ENCODE measurements at regions not wholly inside any gene's neighbourhood (a gene's known extent, or its start where the extent isn't known, plus 50 kb on each side); places are given as distances from the start of the nearest gene placed in this dataset.

GRCh38 chr4:96675416-96675815 lies 835.5 kb downstream of the PDHA2 start:
- TF ChIP-seq YY1 (IDR thresholded peaks at IDR 0.05; ENCODE audit: extremely low read depth, insufficient replicate concordance, low read depth, low read length) (no peak), ZFX (IDR thresholded peaks at IDR 0.05) (no peak)
- ChIA-PET RAD21 (ENCODE audit: low non-redundant PET in 1 of 2, low total read pairs in 2 of 2, uncharacterized antibody in 2 of 2, unreplicated experiment in 2 of 2) (no interaction called here), POLR2A (no interaction called here), CTCF (no interaction called here)
- Histone ChIP-seq H3K9me3 (ENCODE audit: control insufficient read depth in 1 of 2, insufficient read depth in 1 of 2, low read depth in 1 of 2, low read length in 2 of 2) (no peaks in the 10 kb centered on the region), H3K4me3 (replicated peaks in 1 of 2; ENCODE audit: low read depth in 1 of 2, low read length in 2 of 2) (no peak overlapping the region), H3K36me3 (ENCODE audit: control insufficient read depth in 1 of 2, insufficient read depth in 2 of 2, low read length in 2 of 2) (no peaks in the 10 kb centered on the region), H3K27me3 (ENCODE audit: insufficient read depth, low read length) (no peaks in the 10 kb centered on the region), H4K20me1 (ENCODE audit: insufficient read depth) (no peaks in the 10 kb centered on the region), H3K4me1 (ENCODE audit: control insufficient read depth in 1 of 2, insufficient read depth in 2 of 2, low read length in 2 of 2) (peaks cover 0 to 6% of the 10 kb centered on the region in 2 experiments; a peak in 2 of 4 replicates), H3K27ac (ENCODE audit: low read depth, low read length) (no peak overlapping the region), H3K9me2 (ENCODE audit: insufficient read depth) (peaks cover 8% of the 10 kb centered on the region; the same call in 1 of the 2 replicates), H3K9ac (ENCODE audit: low read length) (no peak overlapping the region), H3K79me2 (ENCODE audit: insufficient read depth, low read length) (no peaks in the 10 kb centered on the region), H2AFZ (ENCODE audit: low read depth, low read length, poor library complexity, severe bottlenecking) (no peak overlapping the region), H3K4me2 (ENCODE audit: low read length) (no peak overlapping the region)
- intact Hi-C loops (cut with micrococcal nuclease), result no loop called here
- ATAC-seq (no peak), DNase-seq (ENCODE audit: low read depth, low spot score) (no peak)
- no TSS peak for BruUV-seq (replicated peaks)

GRCh38 chr4:96675896-96676295 lies 836.0 kb downstream of the PDHA2 start:
- POLR2A ChIA-PET, result no interaction called here
- Histone ChIP-seq H4K20me1 (ENCODE audit: insufficient read depth) (no peaks in the 10 kb centered on the region), H3K9me3 (ENCODE audit: control insufficient read depth in 1 of 2, insufficient read depth in 1 of 2, low read depth in 1 of 2, low read length in 2 of 2) (no peaks in the 10 kb centered on the region), H3K9me2 (ENCODE audit: insufficient read depth) (peaks cover 8% of the 10 kb centered on the region; the same call in 1 of the 2 replicates), H2AFZ (ENCODE audit: low read depth, low read length, poor library complexity, severe bottlenecking) (no peak overlapping the region), H3K4me2 (ENCODE audit: low read length) (no peak overlapping the region), H3K27me3 (ENCODE audit: insufficient read depth, low read length) (no peaks in the 10 kb centered on the region), H3K79me2 (ENCODE audit: insufficient read depth, low read length) (no peaks in the 10 kb centered on the region), H3K9ac (ENCODE audit: low read length) (no peak overlapping the region), H3K4me1 (ENCODE audit: control insufficient read depth in 1 of 2, insufficient read depth in 2 of 2, low read length in 2 of 2) (peaks cover 0 to 6% of the 10 kb centered on the region in 2 experiments; a peak in 2 of 4 replicates), H3K27ac (ENCODE audit: low read depth, low read length) (no peak overlapping the region), H3K36me3 (ENCODE audit: control insufficient read depth in 1 of 2, insufficient read depth in 2 of 2, low read length in 2 of 2) (no peaks in the 10 kb centered on the region), H3K4me3 (replicated peaks in 1 of 2; ENCODE audit: low read depth in 1 of 2, low read length in 2 of 2) (no peak overlapping the region)
- intact Hi-C loops (cut with micrococcal nuclease), result no loop called here
- RAD21 ChIA-PET (ENCODE audit: low non-redundant PET in 1 of 2, low total read pairs in 2 of 2, uncharacterized antibody in 2 of 2, unreplicated experiment in 2 of 2), result no interaction called here
- CTCF ChIA-PET, result no interaction called here
- no TSS peak for BruUV-seq (replicated peaks)
- DNase-seq (ENCODE audit: low read depth, low spot score) (no peak), ATAC-seq (no peak)
- TF ChIP-seq RAD21 (IDR thresholded peaks at IDR 0.05; ENCODE audit: low read depth) (no peak), YY1 (IDR thresholded peaks at IDR 0.05; ENCODE audit: extremely low read depth, insufficient replicate concordance, low read depth, low read length) (no peak), CBX3 (IDR thresholded peaks at IDR 0.05; ENCODE audit: low read depth) (no peak), POLR2A (IDR thresholded peaks at IDR 0.05; ENCODE audit: borderline replicate concordance, extremely low read depth, insufficient read depth, insufficient read length) (no peak), EZH2phosphoT487 (IDR thresholded peaks at IDR 0.05; ENCODE audit: borderline replicate concordance) (no peak), SIN3A (IDR thresholded peaks at IDR 0.05; ENCODE audit: low read depth) (no peak), FOSL1 (IDR thresholded peaks at IDR 0.05; ENCODE audit: low read depth) (no peak), TCF7L2 (IDR thresholded peaks at IDR 0.05; ENCODE audit: borderline replicate concordance, extremely low read depth, insufficient read depth, insufficient read length) (no peak), ZNF274 (IDR thresholded peaks at IDR 0.05; ENCODE audit: low read depth, low read length) (no peak), EZH2 (IDR thresholded peaks at IDR 0.05) (no peak), CEBPB (IDR thresholded peaks at IDR 0.05; ENCODE audit: low read depth) (no peak)
- TF ChIP-seq, protein P1, sequence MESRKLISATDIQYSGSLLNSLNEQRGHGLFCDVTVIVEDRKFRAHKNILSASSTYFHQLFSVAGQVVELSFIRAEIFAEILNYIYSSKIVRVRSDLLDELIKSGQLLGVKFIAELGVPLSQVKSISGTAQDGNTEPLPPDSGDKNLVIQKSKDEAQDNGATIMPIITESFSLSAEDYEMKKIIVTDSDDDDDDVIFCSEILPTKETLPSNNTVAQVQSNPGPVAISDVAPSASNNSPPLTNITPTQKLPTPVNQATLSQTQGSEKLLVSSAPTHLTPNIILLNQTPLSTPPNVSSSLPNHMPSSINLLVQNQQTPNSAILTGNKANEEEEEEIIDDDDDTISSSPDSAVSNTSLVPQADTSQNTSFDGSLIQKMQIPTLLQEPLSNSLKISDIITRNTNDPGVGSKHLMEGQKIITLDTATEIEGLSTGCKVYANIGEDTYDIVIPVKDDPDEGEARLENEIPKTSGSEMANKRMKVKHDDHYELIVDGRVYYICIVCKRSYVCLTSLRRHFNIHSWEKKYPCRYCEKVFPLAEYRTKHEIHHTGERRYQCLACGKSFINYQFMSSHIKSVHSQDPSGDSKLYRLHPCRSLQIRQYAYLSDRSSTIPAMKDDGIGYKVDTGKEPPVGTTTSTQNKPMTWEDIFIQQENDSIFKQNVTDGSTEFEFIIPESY (IDR thresholded peaks at IDR 0.05; ENCODE audit: extremely low read depth, insufficient replicate concordance, low read length), result no peak
- TF ChIP-seq, protein P2, sequence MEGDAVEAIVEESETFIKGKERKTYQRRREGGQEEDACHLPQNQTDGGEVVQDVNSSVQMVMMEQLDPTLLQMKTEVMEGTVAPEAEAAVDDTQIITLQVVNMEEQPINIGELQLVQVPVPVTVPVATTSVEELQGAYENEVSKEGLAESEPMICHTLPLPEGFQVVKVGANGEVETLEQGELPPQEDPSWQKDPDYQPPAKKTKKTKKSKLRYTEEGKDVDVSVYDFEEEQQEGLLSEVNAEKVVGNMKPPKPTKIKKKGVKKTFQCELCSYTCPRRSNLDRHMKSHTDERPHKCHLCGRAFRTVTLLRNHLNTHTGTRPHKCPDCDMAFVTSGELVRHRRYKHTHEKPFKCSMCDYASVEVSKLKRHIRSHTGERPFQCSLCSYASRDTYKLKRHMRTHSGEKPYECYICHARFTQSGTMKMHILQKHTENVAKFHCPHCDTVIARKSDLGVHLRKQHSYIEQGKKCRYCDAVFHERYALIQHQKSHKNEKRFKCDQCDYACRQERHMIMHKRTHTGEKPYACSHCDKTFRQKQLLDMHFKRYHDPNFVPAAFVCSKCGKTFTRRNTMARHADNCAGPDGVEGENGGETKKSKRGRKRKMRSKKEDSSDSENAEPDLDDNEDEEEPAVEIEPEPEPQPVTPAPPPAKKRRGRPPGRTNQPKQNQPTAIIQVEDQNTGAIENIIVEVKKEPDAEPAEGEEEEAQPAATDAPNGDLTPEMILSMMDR (IDR thresholded peaks at IDR 0.05 in 2 of 3, conservative IDR thresholded peaks at IDR 0.05 in 1 of 3; ENCODE audit: borderline replicate concordance in 1 of 3, insufficient read depth in 1 of 3, low read depth in 2 of 3, low read length in 2 of 3), result no peak
